ENCODE measurements at regions not wholly inside any gene's neighbourhood (a gene's known extent, or its start where the extent isn't known, plus 50 kb on each side); places are given as distances from the start of the nearest gene placed in this dataset.
A peak's percentile ranks its signal among the peaks of the same experiment; 100 is the strongest.

DNA sequence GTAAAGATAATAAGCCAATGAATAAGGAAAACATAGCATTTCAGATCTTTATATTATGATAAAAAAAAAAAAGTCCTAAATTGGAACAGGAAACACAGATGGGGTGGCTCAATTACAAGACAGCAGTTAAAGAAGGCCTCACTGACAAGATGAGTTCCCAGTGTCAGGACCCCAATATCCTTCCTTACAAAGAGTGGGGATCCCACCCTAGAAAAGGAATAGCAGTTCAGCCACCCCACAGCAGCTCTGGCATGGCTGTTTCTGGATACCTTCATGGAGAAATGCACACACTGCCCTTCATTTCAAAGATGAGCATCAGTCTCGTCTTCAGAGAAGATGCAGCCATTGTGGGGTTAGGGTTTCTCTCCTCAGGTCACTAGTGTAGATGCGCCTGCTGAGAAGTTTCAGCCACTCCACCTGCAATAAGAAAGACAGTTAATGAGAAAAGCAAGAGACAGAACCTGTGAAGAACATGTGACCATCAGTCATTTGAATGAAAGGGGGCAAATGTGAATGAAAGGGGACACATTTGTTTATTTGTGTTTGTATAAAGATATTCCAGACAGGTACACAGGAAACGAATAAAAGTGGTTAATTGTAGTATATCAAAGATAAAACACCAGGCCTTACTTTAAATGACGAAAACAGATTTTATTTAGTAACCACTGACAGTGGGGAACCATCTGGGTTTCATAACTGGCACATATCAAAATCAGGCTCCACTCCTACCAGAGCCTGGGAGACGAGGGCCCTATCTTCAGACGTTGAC lies 121.3 kb upstream of the PRSS16 start:
- DNase-seq (ENCODE audit: low read depth, low spot score) (no peak), FAIRE-seq (no peak), ATAC-seq (no peak)
- TF ChIP-seq LARP7 (IDR thresholded peaks at IDR 0.05) (no peak), CHD1 (IDR thresholded peaks at IDR 0.05; ENCODE audit: low read depth, low read length) (no peak), USF2 (IDR thresholded peaks at IDR 0.05; ENCODE audit: borderline replicate concordance, low read depth, low read length) (no peak), ZZZ3 (IDR thresholded peaks at IDR 0.05; ENCODE audit: control insufficient read depth, insufficient read length, low read depth) (no peak), BRCA1 (IDR thresholded peaks at IDR 0.05; ENCODE audit: low read depth, low read length) (no peak), SUPT20H (IDR thresholded peaks at IDR 0.05; ENCODE audit: borderline replicate concordance, control insufficient read depth, low read depth, low read length) (no peak), YBX1 (IDR thresholded peaks at IDR 0.05) (no peak), EZH2 (IDR thresholded peaks at IDR 0.05; ENCODE audit: borderline replicate concordance, control insufficient read depth, low read depth, low read length) (no peak), NR2C2 (IDR thresholded peaks at IDR 0.05; ENCODE audit: borderline replicate concordance, control insufficient read depth, insufficient read length, low read depth) (no peak), ZNF207 (IDR thresholded peaks at IDR 0.05; ENCODE audit: borderline replicate concordance) (no peak)
- TF ChIP-seq, protein P1, sequence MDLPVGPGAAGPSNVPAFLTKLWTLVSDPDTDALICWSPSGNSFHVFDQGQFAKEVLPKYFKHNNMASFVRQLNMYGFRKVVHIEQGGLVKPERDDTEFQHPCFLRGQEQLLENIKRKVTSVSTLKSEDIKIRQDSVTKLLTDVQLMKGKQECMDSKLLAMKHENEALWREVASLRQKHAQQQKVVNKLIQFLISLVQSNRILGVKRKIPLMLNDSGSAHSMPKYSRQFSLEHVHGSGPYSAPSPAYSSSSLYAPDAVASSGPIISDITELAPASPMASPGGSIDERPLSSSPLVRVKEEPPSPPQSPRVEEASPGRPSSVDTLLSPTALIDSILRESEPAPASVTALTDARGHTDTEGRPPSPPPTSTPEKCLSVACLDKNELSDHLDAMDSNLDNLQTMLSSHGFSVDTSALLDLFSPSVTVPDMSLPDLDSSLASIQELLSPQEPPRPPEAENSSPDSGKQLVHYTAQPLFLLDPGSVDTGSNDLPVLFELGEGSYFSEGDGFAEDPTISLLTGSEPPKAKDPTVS (IDR thresholded peaks at IDR 0.05; ENCODE audit: low read depth, low read length): no peak
- CTCF ChIA-PET: interaction anchor here (0.7 to 4.2 kb wide), 13 partner anchors 16 to 669 kb away, joined by 3 to 46 read pairs (median 7); a partner anchor contains a TSS
- in situ Hi-C loops (cut with MboI): no loop called here
- Histone ChIP-seq H3K79me2 (ENCODE audit: control insufficient read depth, insufficient read depth, low read length) (peaks cover 33% of the 10 kb centered on the region), H3K9ac (ENCODE audit: control insufficient read depth, insufficient read depth, low read length) (peak overlapping the region; percentile 74), H3K27me3 (replicated peaks in 1 of 2; ENCODE audit: control insufficient read depth in 2 of 2, insufficient read depth in 2 of 2, low read length in 1 of 2) (no peaks in the 10 kb centered on the region), H3K4me1 (ENCODE audit: control insufficient read depth, insufficient read depth, low read length) (peaks cover 16% of the 10 kb centered on the region), H3K27ac (ENCODE audit: control insufficient read depth, insufficient read depth) (peak overlapping the region; percentile 93), H3K36me3 (ENCODE audit: control insufficient read depth in 2 of 2, insufficient read depth in 2 of 2, low read length in 1 of 2) (peaks cover 3 to 4% of the 10 kb centered on the region in 2 experiments; a peak in 3 of 4 replicates), H3K4me3 (peak overlapping the region; percentile 72), H3K4me2 (ENCODE audit: control insufficient read depth, insufficient read depth) (peak overlapping the region; percentile 94), H3K9me3 (replicated peaks; ENCODE audit: control insufficient read depth, insufficient read depth, low read length) (no peaks in the 10 kb centered on the region), H4K20me1 (ENCODE audit: control insufficient read depth, insufficient read depth) (no peaks in the 10 kb centered on the region), H2AFZ (ENCODE audit: control insufficient read depth, low read depth, low read length) (peak overlapping the region; percentile 84)
- intact Hi-C loops (cut with micrococcal nuclease; ENCODE audit: unreplicated experiment): loop anchor here (2.0 kb wide), 2 partner anchors 31 to 519 kb away; no protein-coding TSS in a partner anchor
- SMC1A ChIA-PET (ENCODE audit: uncharacterized antibody, unreplicated experiment): interaction anchor here (0.6 to 9.3 kb wide), 11 partner anchors 11 to 807 kb away, joined by 3 to 96 read pairs (median 6); partner anchors contain the start of gene POM121L2
- 95% methylated on average over 6 of the region's 6 CpGs for WGBS (ENCODE audit: insufficient coverage, insufficient replicate concordance, low lambda C conversion rate, missing lambda C conversion rate)
- POLR2A ChIA-PET: interaction anchor here (0.7 to 2.7 kb wide), 5 partner anchors 19 to 796 kb away, joined by 3 to 19 read pairs (median 3); a partner anchor contains a TSS
- RAD21 ChIA-PET (ENCODE audit: unreplicated experiment): interaction anchor here (0.6 to 3.0 kb wide), 13 partner anchors 13 to 768 kb away, joined by 3 to 37 read pairs (median 5); partner anchors contain the start of gene POM121L2
- BruUV-seq (replicated peaks): no TSS peak
